KMS-11 (cell line): ENCODE measurements at regions not wholly inside any gene's neighbourhood (a gene's known extent, or its start where the extent isn't known, plus 50 kb on each side); places are given as distances from the start of the nearest gene placed in this dataset.

Experiments
- H2AFZ ChIP-seq: fragments of 200-600 bp; sonication (generic); 2 replicates; pipeline ENCODE4 v1.6.1; 2016; ENCODE audit warnings: antibody characterized with exemption, mixed run types, low read depth
- H3K27ac ChIP-seq: fragments of 200-600 bp; sonication (generic); 2 replicates; pipeline ENCODE4 v1.6.1; 2016; ENCODE audit warnings: mild to moderate bottlenecking, mixed run types
- H3K27me3 ChIP-seq: fragments of 200-600 bp; sonication (generic); 2 replicates; pipeline ENCODE4 v1.6.1; 2017; ENCODE audit warnings: mild to moderate bottlenecking, low read depth, mixed run types, moderate library complexity; ENCODE audit not compliant: insufficient read depth
- H3K36me3 ChIP-seq: fragments of 200-600 bp; sonication (generic); 2 replicates; pipeline ENCODE4 v1.6.1; 2017; ENCODE audit warnings: mild to moderate bottlenecking, mixed run types; ENCODE audit not compliant: insufficient read depth
- H3K4me1 ChIP-seq: fragments of 200-600 bp; sonication (generic); 2 replicates; pipeline ENCODE4 v1.6.1; 2016; ENCODE audit warnings: mild to moderate bottlenecking, low read depth, mixed run types; ENCODE audit not compliant: poor library complexity, severe bottlenecking
- H3K4me2 ChIP-seq: fragments of 200-600 bp; sonication (generic); 2 replicates; pipeline ENCODE4 v1.7.0; 2016; ENCODE audit warnings: mild to moderate bottlenecking, mixed run types
- H3K4me3 ChIP-seq: fragments of 200-600 bp; sonication (generic); IDR thresholded peaks from 2 replicates; pipeline ENCODE4 v1.6.1; 2017; ENCODE audit warnings: low read depth, low read length, mixed read lengths; ENCODE audit not compliant: insufficient read depth
- H3K79me2 ChIP-seq: fragments of 200-600 bp; sonication (generic); 2 replicates; pipeline ENCODE4 v1.6.1; 2016; ENCODE audit warnings: low read depth, mixed run types; ENCODE audit not compliant: insufficient read depth
- H3K9ac ChIP-seq: fragments of 200-600 bp; sonication (generic); 2 replicates; pipeline ENCODE4 v1.6.1; 2016; ENCODE audit warnings: mild to moderate bottlenecking, mixed run types
- H4K20me1 ChIP-seq: fragments of 200-600 bp; sonication (generic); 2 replicates; pipeline ENCODE4 v1.6.1; 2016; ENCODE audit warnings: mild to moderate bottlenecking, mixed run types; ENCODE audit not compliant: insufficient read depth
- CTCF ChIP-seq: fragments of 200-600 bp; sonication (generic); conservative IDR thresholded peaks from 2 replicates; pipeline ENCODE4 v1.6.1; 2017; ENCODE audit warnings: low read depth, mild to moderate bottlenecking, antibody characterized with exemption, low read length, moderate library complexity, mixed read lengths

- Histone ChIP-seq H4K20me1 (no peaks in the 10 kb centered on the region), H3K36me3 (no peaks in the 10 kb centered on the region), H3K27ac (no peak overlapping the region), H3K27me3 (no peaks in the 10 kb centered on the region), H2AFZ (no peak overlapping the region), H3K4me3 (no peak overlapping the region), H3K79me2 (no peaks in the 10 kb centered on the region), H3K4me2 (no peak overlapping the region), H3K9ac (no peak overlapping the region), H3K4me1 (no peaks in the 10 kb centered on the region)
- no peak for TF ChIP-seq CTCF
These were observed 405.2 kb upstream of the NPVF start for GRCh38 chr7:25633426-25634036.

GRCh38 chr7:25636168-25636567 is 407.9 kb upstream of the NPVF start:
- Histone ChIP-seq H3K9ac (no peak overlapping the region), H3K79me2 (no peaks in the 10 kb centered on the region), H3K4me3 (no peak overlapping the region), H3K27ac (no peak overlapping the region), H3K27me3 (no peaks in the 10 kb centered on the region), H3K4me1 (no peaks in the 10 kb centered on the region), H4K20me1 (no peaks in the 10 kb centered on the region), H2AFZ (no peak overlapping the region), H3K36me3 (no peaks in the 10 kb centered on the region), H3K4me2 (no peak overlapping the region)
- no peak for TF ChIP-seq CTCF

GRCh38 chr7:25636871-25637283 is 408.6 kb upstream of the NPVF start:
- Histone ChIP-seq H3K4me3 (no peak overlapping the region), H3K27me3 (no peaks in the 10 kb centered on the region), H4K20me1 (no peaks in the 10 kb centered on the region), H2AFZ (no peak overlapping the region), H3K4me1 (no peaks in the 10 kb centered on the region), H3K27ac (no peak overlapping the region), H3K79me2 (no peaks in the 10 kb centered on the region), H3K36me3 (no peaks in the 10 kb centered on the region), H3K4me2 (no peak overlapping the region), H3K9ac (no peak overlapping the region)
- no peak for TF ChIP-seq CTCF

GRCh38 chr7:25638068-25638467 is 409.8 kb upstream of the NPVF start:
- no peaks in the 10 kb centered on the region for H3K27me3 ChIP-seq
- no peak for TF ChIP-seq CTCF
- H3K27ac ChIP-seq = no peak overlapping the region
- H3K4me3 ChIP-seq = no peak overlapping the region
- H4K20me1 ChIP-seq = no peaks in the 10 kb centered on the region
- H3K4me1 ChIP-seq = no peaks in the 10 kb centered on the region
- no peak overlapping the region for H2AFZ ChIP-seq
- H3K79me2 ChIP-seq = no peaks in the 10 kb centered on the region
- no peaks in the 10 kb centered on the region for H3K36me3 ChIP-seq
- H3K9ac ChIP-seq = no peak overlapping the region
- no peak overlapping the region for H3K4me2 ChIP-seq
